ENCODE measurements at regions not wholly inside any gene's neighbourhood (a gene's known extent, or its start where the extent isn't known, plus 50 kb on each side); places are given as distances from the start of the nearest gene placed in this dataset.

DNA sequence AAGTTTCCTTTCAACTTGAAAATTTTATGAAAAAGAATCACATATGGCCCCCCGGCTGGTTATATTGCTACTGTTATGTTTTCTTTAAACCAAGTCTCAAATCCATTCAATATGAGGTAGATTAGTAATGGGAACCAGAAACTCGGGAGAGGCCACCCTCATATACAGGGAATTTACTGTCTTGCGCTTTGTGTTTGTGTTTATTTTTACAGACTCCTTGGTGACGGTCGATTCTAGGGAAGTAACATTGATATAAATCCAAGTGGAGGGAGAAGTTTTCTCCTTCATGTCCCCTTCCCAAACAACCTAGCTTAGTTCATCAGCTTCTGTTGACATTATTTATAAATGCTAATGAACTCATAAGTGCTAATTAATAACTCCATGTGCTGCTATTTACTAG is 163.5 kb upstream of the LMO4 start:
- DNase-seq = no peak

DNA sequence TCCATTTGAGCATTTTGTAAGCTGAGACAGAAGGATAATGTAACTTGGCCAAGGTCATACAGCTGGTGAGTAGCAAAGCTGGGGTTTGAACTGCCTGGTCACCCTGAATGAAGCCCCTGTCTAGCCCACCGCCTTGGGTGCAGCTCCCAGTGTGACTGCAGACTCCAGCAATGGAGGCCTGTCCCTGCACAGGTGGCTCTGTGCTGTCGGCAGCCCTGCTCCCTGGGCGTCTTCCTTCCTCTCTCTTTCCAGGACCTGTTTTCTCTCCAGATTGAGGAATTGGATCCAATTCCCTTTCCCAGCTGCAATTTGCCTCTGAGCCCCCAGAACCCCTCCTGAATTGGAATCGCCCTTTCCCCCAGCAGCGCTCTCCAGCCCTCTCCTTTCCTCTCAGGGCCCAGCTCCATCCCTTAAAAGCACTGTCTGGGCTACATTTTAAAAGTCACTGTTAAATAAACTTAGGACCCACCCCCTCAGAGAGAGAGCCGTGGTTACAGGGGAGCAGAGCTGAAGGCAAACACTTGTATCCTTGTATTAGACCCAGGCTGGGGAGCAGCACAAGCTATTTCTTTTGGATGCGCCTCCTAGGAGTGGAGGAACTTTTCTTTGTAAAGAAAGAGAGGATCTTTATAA is 161.4 kb upstream of the LMO4 start:
- DNase-seq = peak in 1 of 56 donors; percentile 16

DNA sequence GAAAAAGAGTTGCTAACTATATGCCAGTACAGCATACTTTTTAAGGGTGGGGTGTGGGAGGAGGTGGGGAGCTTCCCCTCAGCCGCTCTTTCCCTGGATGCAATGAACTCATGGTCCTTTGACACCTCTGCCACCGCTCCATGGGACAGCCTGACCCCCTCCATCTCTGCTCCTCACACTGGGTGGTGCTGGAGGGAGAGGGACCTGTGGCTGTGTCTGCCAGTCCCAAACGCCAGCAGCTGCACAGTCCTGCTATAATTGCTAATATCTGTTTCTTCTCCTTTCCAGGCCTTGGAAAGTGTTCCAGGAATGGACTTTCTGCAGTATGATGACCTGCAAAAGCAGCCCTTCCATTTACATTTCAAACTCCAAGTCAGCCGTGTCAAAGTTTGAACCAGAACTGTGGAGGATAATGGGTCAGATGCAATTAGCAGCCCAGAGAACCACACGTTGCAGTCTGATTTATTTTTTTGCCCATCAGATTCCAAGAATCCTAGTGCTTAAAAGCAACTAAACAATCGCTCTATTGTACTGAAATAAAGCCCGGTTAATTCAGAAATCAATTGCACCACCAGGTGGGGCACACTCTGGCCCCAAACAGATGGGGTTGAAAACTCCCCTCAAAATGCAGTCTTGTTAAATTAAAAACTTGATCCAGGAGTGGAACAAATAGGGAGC is 160.7 kb upstream of the LMO4 start:
- DNase-seq = peak in 1 of 56 donors; percentile 3

DNA sequence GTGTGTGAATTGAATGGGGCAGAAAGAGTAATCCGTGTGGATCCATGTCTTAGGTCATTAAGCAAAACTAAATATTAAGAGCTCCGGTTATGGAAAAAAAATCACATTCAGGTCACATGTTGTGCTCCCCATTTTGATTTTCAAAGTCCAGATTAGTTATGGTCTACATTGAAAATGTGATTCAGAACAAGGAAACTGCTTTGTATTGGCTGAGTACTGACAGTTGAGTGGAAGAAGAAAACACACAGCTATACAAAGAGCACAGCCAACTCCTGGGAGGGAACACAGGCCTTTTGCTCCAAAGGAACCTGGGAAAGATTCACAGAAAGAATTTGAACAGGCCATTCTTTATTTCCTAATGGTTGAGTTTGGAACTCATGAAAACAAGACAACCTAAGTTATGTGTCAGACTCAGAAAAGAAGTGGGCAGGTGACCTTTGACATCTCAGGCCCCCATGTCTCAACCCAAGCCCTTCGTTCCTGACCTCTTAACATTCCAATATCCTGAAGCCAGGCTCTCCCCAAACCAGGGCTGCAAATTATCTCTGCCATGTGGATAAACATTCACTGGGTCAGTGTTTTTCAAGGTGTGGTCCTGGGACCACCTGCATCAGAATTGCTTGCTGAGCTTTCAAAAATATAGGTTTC is 159.3 kb upstream of the LMO4 start:
- no peak for DNase-seq

DNA sequence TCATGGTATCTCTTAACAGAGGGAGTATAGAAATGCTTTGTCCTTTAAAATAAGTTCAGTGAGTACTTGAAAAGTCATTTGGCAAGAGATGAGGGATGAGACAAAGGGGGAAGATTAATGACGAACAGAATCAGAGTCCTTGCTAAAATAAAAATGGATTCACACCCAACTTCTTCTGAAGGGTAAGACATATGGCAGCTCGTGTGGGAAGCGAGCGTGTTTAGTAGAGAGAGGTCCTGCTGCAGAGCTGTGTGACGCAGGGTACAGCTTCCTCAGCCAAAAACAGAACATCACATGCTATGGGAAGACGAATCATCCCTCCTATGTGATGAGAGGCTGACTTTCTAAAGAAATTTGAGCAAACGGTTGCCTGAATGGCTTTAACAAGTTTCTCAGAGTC is 158.5 kb upstream of the LMO4 start:
- no peak for DNase-seq

DNA sequence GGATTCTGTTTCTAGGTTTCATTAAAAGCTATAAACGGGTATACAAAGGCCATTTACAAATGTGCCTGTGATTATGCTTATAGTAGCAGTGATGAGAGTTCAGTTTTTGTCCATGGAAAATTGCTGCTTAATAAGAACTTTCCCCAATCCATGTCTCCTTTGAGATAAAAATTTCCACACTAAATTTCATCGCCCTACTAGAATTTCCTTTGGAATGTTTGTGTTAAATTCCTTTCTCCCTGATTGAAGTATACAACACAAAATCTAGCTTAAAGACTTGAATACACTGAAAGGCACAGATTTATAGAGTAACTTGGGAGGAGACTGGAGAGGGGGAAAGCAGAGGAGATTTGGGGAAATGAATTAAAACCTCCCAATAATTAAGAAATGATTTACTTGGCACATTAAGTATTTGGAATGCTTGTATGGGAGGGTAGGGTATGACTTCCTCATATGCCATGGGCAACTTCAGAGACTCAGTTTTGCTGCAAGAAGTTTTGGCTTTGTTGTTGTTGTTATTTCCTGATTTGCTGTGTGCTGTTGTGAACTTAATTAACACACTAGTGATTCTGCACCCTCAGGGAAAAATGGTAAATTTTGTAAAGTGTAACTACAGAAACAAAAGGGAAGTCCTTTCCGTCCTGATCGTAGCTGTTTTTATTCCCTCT is 157.6 kb upstream of the LMO4 start:
- DNase-seq = no peak

DNA sequence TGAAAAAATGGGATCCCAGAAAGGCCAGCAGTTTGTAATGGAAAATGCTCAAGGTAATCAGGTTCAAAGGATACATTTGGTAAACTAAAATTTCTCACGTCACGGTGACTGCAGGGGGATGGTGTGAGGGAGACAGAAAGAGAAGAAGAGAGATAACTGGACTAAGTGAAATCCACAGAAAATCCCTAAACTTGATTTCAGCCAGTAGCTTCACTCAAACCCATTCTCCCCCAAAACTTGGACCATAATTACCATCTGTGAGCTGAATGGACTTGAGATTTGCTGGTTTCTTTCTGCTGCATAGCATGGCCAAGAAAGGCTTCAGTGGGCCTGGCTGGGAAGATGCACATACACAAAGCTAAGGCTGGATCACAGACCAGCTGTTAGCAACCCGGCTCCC is 155.4 kb upstream of the LMO4 start:
- no peak for DNase-seq

DNA sequence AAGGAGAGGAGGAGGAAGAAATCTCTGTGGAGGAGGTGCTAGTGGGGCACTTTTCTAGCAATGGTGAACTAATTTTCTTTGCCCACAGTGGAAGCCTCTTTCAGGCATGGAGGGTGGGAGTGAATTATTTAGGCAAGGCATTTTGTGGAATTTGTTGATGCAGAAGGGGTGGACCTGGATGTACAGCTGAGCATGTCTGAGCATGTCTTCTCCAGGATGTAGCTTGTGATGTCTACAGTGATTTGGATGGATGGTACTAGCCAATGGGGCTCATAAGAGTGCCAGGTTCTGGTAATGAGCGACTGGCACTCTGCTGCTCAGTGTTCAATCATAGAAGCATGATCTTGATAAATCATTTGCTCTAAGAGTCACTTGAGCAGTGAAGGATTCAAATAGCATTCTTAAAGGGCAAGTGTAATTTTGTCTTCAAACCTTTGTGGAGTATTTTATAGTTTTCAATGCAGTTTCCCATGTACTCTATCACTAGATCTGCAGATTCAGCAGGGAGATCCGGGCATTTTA is 153.9 kb upstream of the LMO4 start:
- no peak for DNase-seq

DNA sequence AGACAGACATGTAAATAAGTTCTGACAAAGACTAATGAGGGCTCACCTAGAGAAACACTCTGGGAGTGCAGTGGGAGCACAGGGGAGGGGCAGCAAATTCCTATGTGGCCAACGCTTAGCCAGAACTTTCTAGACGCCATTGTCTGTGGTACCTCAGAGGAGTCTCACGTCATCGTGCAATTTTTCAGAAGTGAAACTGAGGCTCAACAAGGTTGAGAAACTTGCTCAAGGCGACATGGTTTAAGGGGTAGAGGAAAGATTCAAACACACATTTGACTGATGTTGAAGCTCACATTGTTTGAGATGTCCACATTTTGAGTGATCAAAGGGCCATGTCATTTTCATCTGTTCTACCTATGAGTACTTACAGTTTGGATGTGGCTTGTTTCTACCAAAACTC is 152.6 kb upstream of the LMO4 start:
- no peak for DNase-seq

DNA sequence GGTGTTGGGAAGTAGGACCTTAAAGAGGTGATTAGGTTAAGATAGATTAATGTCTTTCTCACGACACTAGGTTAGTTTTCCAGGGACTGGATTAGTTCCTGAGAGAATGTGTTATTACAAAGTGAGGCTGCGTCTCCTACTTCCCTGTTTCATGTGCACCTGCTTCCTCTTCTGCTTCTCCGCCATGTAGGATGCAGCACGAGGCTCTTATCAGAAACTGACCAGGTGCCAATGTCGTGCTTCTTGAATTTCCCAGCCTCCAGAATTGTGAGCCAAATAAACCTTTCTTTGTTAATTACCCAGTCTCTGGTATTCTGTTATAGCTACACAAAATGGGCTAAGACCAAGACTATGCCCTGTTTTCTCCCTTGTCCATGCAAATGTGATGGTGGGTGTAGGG is 152.2 kb upstream of the LMO4 start:
- no peak for DNase-seq

DNA sequence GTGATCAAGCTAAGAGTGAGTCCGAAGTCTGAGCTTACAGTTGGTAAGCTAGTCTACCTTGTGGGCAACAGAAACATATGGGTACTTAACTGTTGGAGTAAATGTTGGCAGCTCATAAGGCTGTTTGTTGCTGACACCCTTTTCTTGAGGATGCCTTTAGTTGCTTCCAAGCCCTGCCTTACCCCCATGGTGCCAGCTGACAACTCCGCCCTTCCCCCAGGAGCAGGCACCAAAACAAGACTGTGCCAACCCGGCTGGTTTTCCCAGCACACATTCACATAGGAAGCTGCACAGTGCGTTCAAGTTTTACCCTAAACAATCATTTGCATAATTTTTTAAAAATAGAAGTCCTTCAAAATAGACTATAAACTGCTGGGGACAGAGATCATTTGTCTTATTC is 150.2 kb upstream of the LMO4 start:
- DNase-seq = no peak

DNA sequence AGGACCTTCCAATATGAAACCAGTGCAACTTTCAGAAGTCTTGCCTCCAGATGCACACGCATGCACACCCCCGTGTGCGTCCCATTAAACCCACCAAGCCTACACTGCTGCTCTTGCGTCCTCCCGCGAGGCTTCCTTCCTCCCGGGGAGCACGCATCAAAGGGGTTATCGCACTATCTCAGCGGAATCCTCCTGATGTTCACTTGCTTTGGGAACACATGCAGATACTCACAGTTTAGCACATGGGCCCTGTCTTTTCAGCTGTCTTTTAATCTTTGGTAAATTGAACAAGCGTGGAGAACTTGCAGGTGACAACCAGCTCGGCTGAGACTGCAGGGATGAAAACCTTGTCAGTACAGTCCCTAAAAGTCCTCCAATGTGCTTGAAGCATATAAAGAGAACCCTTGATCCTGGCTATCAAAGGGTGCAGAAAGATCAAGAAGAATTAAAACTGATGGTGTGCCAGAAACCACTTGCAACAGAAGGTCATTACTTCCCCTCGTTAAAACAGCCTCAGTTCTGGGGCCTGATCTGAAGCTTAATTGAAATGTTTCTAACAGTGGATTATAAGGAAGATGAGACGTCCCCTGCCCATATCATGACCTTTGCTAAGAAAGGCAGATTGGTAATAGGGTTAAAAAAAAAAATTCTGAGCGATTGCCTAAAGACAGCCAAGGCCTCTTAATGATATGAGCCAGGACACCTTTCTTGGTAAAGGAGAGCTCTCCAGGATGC is 149.4 kb upstream of the LMO4 start:
- DNase-seq = no peak

DNA sequence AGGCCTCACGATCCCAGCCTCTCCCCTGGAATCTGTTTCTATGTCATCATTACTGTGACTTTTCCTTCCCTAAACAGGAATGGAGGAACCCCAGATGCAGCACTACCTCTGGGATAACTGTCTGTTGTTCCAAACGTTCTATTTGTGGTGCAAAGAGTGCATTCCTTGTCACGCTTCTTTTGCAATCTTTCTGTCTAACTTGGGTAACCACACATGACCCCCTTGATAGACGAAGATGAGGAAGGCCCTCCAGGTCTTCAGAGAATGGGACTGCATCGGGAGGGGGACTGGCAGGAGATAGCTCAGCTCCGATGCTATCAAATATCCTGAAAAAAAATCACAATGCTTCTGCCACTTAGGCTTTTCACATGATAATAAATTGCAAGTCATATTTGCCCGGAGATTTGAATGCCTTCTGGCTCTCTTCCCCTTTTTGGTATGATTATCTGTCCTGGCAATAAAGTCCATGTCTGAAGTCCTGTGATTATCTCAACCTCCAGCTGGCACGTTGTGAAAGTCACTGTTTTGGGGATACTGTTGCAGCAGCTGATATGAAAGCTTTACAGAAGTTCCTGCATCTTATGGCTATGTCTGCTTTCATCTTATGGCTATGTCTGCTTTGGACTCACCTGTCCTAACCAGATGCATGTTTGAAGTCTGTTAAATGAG is 148.7 kb upstream of the LMO4 start:
- no peak for DNase-seq

DNA sequence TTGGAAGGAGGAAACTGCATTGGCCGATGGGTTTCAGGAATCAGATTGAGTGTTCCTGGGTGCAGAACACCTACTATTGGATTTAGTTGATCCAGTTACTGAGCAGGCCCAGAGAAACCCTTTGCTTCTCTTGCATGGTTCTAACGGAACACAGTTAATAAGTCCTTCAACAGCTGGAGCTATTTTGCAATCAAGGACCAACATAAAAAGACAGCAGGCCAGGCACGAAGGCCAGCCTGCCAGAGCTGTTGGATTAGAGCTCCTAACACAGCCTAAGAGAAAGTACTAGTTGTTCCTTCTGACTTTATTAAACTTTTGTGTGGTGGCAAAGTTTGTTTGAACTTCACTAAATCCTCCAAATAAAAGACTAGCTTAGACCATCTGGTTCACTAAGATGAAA is 148.0 kb upstream of the LMO4 start:
- no peak for DNase-seq

DNA sequence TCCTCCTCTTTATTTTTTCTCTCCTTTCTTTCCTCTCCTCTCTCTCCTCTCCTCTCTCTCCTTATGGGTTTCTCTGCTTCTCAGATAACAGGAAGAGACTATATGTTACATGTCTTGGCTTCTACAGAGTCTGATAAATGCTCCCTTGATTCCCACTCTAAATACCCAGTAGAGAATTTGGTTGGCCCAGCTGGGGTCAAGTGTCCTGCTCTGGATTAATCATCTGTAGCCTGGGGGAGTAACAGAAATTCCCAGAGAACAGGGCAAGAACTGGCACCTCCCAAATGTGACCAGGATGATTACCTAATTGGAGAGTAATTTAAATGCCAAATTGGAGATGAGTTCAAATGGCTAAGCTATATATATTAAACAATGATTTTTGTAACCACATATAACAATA is 146.1 kb upstream of the LMO4 start:
- no peak for DNase-seq

DNA sequence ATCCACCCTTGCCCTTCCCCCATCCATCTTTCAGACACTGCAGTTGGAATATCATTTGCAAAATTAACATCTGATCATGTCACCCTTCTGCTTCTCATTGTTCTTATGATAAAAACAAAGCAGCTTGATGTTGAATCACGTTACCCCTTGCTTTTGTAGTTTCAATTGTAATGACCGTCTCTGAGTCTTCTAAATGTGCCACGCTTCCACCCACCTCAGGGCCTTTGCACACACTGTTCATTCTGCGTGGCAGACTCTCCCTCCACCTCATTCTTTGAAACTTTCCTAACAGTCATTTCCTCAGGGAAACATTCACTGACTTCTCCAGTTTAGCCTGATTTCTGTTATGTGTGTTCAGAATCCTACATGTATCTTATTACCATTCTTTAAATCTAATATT is 143.6 kb upstream of the LMO4 start:
- DNase-seq = no peak

DNA sequence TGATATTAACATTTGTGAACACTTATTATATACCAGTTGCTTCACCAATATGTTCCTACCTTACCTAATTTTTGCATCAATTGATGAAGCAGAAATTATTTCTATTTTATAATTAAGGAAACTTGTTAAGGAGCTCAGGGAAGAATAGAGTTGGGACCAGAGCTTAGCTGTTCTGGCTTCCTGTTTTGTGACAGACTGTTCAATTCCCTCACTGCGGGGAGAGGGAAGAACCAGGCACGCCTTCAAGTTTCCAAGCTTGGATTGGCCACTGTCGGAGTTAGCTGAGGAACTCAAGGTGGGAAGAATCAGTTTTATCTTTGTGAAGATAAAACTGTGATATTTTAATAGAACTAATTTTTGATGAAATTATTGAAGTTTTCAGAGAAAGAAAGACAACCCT is 142.3 kb upstream of the LMO4 start:
- peak in 1 of 56 donors; percentile 4 for DNase-seq

DNA sequence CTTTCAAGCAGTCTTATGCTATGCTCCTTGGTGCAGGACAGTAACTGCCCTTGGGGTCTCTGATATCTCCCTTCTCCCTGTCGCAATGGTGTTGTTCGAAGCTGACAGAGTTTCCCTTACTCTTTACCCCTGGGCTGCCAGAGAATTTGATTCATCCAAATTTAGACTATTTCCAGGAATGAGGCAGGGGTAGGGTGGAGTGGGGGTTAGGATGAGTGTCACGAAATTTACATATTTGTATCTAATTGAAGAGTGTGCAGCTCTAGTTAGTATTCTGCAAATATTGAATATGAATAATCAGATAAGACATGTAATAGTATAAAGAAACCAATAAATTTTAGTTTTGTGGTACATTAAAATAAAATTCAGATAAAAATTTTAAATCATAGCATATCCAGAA is 140.0 kb upstream of the LMO4 start:
- no peak for DNase-seq

DNA sequence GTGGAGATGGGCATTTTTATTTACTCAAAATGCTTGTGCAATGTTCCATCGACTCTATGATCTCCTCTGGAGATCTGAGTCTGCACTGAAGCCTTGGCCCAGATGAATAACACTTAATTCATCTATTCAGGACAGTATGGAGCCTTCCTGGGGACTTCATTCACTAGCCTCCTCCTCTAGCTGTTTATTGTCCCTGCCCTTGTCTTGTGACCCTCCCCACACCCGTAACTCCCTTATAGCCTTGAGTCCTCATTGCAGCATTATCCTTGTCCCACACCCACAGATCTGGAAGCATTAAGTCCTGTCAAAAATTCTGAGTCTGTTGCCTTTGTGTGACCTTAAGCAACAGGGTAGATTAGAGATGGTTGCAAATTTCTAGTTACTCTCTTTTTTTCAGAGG is 138.3 kb upstream of the LMO4 start:
- DNase-seq = no peak

DNA sequence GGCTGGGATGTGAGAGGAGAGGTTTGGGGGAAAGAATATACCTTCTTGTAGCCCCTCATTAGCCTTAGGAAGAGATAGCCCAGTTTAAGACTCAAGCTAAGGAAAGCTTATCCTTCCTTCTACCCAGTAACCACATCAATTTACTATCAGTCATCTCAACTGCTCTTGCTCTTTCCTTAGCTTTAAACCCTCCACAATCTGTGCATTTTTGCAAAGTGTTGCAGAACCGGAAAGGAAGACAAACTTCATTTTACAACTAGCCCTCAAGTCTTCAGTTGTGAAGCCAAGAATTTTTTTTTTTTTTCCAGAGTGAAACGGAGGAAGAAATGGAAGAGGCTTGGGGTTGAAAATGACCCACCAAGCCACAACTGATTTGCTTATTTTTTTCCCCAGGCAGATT is 137.0 kb upstream of the LMO4 start:
- no peak for DNase-seq

DNA sequence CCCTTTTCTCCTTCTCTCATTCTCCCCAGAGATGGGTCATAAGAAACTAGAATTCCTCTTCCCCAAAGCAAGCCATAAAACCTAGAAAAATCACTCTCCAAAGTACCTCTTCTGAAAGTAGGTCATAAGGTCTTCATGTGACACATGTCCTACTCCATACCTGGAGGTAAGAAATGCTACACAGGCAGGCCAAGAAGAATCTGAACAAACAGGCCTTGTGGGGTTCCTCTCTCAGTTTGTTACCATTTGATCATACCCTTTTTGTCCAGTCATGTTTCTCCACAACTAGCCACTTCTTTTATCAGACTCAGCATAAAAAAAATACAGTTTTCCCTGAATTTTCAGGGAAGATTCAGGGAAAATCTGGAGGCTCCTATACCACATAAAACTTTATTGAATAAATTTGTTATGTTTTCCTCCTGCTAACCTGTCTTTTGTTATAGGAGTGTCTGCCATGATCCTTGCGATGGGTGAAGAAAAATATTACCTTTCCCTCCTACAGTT is 134.4 kb upstream of the LMO4 start:
- no peak for DNase-seq
